ENCODE measurements at regions not wholly inside any gene's neighbourhood (a gene's known extent, or its start where the extent isn't known, plus 50 kb on each side); places are given as distances from the start of the nearest gene placed in this dataset.

- no peak overlapping the region for H2BK12ac ChIP-seq (ENCODE audit: low read depth, low read length)
- no peak for TF ChIP-seq TAF1 (IDR thresholded peaks at IDR 0.05; ENCODE audit: low read depth, low read length)
- no peak for TF ChIP-seq POU5F1 (IDR thresholded peaks at IDR 0.05; ENCODE audit: low read depth, low read length)
- TF ChIP-seq KDM1A (IDR thresholded peaks at IDR 0.05; ENCODE audit: borderline replicate concordance, low read length): no peak
- no peak for TF ChIP-seq POLR2AphosphoS5 (IDR thresholded peaks at IDR 0.05; ENCODE audit: low read depth, low read length)
- H3K79me2 ChIP-seq (ENCODE audit: control insufficient read depth in 1 of 2, insufficient read depth in 2 of 2, low read length in 2 of 2): no peaks in the 10 kb centered on the region
- no peak for DNase-seq (ENCODE audit: low read depth in 1 of 2, low spot score in 2 of 2)
- no peak overlapping the region for H3K18ac ChIP-seq (ENCODE audit: extremely low read depth, low read length)
- H2AFZ ChIP-seq (ENCODE audit: low read length): no peak overlapping the region
- FAIRE-seq: peak; percentile 19
- 95% methylated on average over 1 of the region's 1 CpG; no CpG with 5 or more reads in 1 of the 2 experiments for WGBS, 2 experiments (ENCODE audit: extremely low coverage in 1 of 2, insufficient coverage in 1 of 2, insufficient read length in 1 of 2, insufficient replicate concordance in 2 of 2, low coverage in 1 of 2, low lambda C conversion rate in 2 of 2, missing lambda C conversion rate in 1 of 2)
- H3K4ac ChIP-seq (replicated peaks; ENCODE audit: insufficient read length, low read depth, low read length): no peak overlapping the region
- H3K9ac ChIP-seq (replicated peaks in 1 of 4; ENCODE audit: extremely low read depth in 1 of 4, low read depth in 3 of 4, low read length in 3 of 4): no peak overlapping the region
- H4K20me1 ChIP-seq (replicated peaks in 1 of 2; ENCODE audit: control insufficient read depth in 1 of 2, insufficient read depth in 2 of 2, low read length in 2 of 2): no peaks in the 10 kb centered on the region
- no peaks in the 10 kb centered on the region for H3K4me1 ChIP-seq (replicated peaks in 1 of 4; ENCODE audit: control insufficient read depth in 3 of 4, insufficient read depth in 4 of 4, low read length in 3 of 4)
- H3K23ac ChIP-seq (ENCODE audit: insufficient read length): no peak overlapping the region
- H4K91ac ChIP-seq (replicated peaks; ENCODE audit: insufficient read length, low read length): no peak overlapping the region
- no peak overlapping the region for H2BK20ac ChIP-seq (ENCODE audit: low read length)
- no peak overlapping the region for H3K56ac ChIP-seq (replicated peaks; ENCODE audit: insufficient read length, low read depth, low read length)
- no peaks in the 10 kb centered on the region for H3K27me3 ChIP-seq (replicated peaks in 1 of 4; ENCODE audit: control insufficient read depth in 3 of 4, extremely low read depth in 1 of 4, insufficient read depth in 3 of 4, low read length in 3 of 4)
- H3K23me2 ChIP-seq (ENCODE audit: low read depth, low read length): no peaks in the 10 kb centered on the region; the same call in 1 of the 2 replicates
- H2BK15ac ChIP-seq (ENCODE audit: low read length): no peak overlapping the region
- no peaks in the 10 kb centered on the region for H3K36me3 ChIP-seq (ENCODE audit: control insufficient read depth in 2 of 4, insufficient read depth in 4 of 4, low read length in 3 of 4)
- POLR2A ChIA-PET (ENCODE audit: partially characterized antibody): no interaction called here
- H3K79me1 ChIP-seq (ENCODE audit: low read depth, low read length): no peaks in the 10 kb centered on the region
- no peak overlapping the region for H3K27ac ChIP-seq (ENCODE audit: low read depth, low read length)
- no peak overlapping the region for H3K4me2 ChIP-seq (ENCODE audit: insufficient read depth in 1 of 2, low read depth in 2 of 2, low read length in 2 of 2)
- H2BK5ac ChIP-seq (ENCODE audit: low read depth, low read length): no peak overlapping the region
- no peak overlapping the region for H2AK5ac ChIP-seq (ENCODE audit: low read depth, low read length)
- no peak overlapping the region for H4K5ac ChIP-seq (ENCODE audit: insufficient read length, low read depth, low read length)
- no peak overlapping the region for H4K8ac ChIP-seq (ENCODE audit: extremely low read depth, insufficient read depth, low read length)
- H3K4me3 ChIP-seq (ENCODE audit: extremely low read depth in 1 of 4, insufficient read depth in 2 of 4, low read depth in 3 of 4, low read length in 4 of 4): no peak overlapping the region
- no peaks in the 10 kb centered on the region for H3K9me3 ChIP-seq (ENCODE audit: insufficient read depth in 2 of 2, low read depth in 1 of 2, low read length in 1 of 2)
- CTCF ChIA-PET (ENCODE audit: partially characterized antibody): no interaction called here
- no peak overlapping the region for H2BK120ac ChIP-seq (replicated peaks; ENCODE audit: low read depth, low read length)
- no peak overlapping the region for H3K14ac ChIP-seq (ENCODE audit: insufficient read length)
These were observed 273.6 kb downstream of the SCG2 start for GRCh38 chr2:223328578-223328977.

Measured in H1 (cell line).